WTC11 (cell line): ENCODE measurements at regions not wholly inside any gene's neighbourhood (a gene's known extent, or its start where the extent isn't known, plus 50 kb on each side); places are given as distances from the start of the nearest gene placed in this dataset.

ENCODE experiments used
- ESRRA ChIP-seq: sonication (generic); formaldehyde crosslinking; IDR thresholded peaks from 2 replicates; pipeline ENCODE4 v1.8.1; 2022; ENCODE audit warnings: mild to moderate bottlenecking, missing genetic modification reagents, borderline replicate concordance
- KAT7 ChIP-seq: sonication (generic); formaldehyde crosslinking; IDR thresholded peaks from 2 replicates; pipeline ENCODE4 v1.8.1; 2023; ENCODE audit warnings: missing genetic modification reagents, mild to moderate bottlenecking, borderline replicate concordance
- MAX ChIP-seq: sonication (generic); formaldehyde crosslinking; IDR thresholded peaks from 2 replicates; pipeline ENCODE4 v1.8.0; 2022; ENCODE audit warnings: mild to moderate bottlenecking, missing genetic modification reagents
- MXD4 ChIP-seq: fragments of 250-450 bp; sonication (Bioruptor Pico); IDR thresholded peaks from 2 replicates; pipeline ENCODE4 v1.8.0; 2021; ENCODE audit warnings: mild to moderate bottlenecking, moderate library complexity, borderline replicate concordance
- NR3C1 ChIP-seq: sonication (generic); formaldehyde crosslinking; conservative IDR thresholded peaks from 2 replicates; pipeline ENCODE4 v1.8.1; 2023; ENCODE audit warnings: low read depth, mild to moderate bottlenecking, missing genetic modification reagents
- TP53 ChIP-seq: sonication (generic); formaldehyde crosslinking; IDR thresholded peaks from 2 replicates; pipeline ENCODE4 v1.8.1; 2023; ENCODE audit warnings: mild to moderate bottlenecking, missing genetic modification reagents
- USF2 ChIP-seq: sonication (generic); formaldehyde crosslinking; IDR thresholded peaks from 2 replicates; pipeline ENCODE4 v1.8.1; 2023; ENCODE audit warnings: mild to moderate bottlenecking, missing genetic modification reagents, moderate library complexity
- ZNF423 ChIP-seq: fragments of 250-450 bp; sonication (Bioruptor Pico); IDR thresholded peaks from 2 replicates; pipeline ENCODE4 v2.1.2; 2022; ENCODE audit warnings: mild to moderate bottlenecking, moderate library complexity
- TF ChIP-seq, protein P1 (sequence below): fragments of 200-600 bp; IDR thresholded peaks from 2 replicates; pipeline ENCODE4 v1.8.0; 2022; ENCODE audit warnings: antibody characterized with exemption
- TF ChIP-seq, protein P2 (sequence below): sonication (generic); formaldehyde crosslinking; conservative IDR thresholded peaks from 2 replicates; pipeline ENCODE4 v1.8.1; 2022; ENCODE audit warnings: mild to moderate bottlenecking, missing genetic modification reagents
- TF ChIP-seq, protein P3 (sequence below): sonication (generic); formaldehyde crosslinking; conservative IDR thresholded peaks from 2 replicates; pipeline ENCODE4 v1.8.1; 2023; ENCODE audit warnings: mild to moderate bottlenecking, low read depth, missing genetic modification reagents, moderate library complexity
- TF ChIP-seq, protein P4 (sequence below): sonication (generic); formaldehyde crosslinking; IDR thresholded peaks from 2 replicates; pipeline ENCODE4 v1.8.1; 2022; ENCODE audit warnings: low read depth, mild to moderate bottlenecking, moderate library complexity, missing genetic modification reagents, borderline replicate concordance

GRCh38 chr13:22189176-22190048 lies 518.5 kb downstream of the FGF9 start:
- TF ChIP-seq, protein P1, sequence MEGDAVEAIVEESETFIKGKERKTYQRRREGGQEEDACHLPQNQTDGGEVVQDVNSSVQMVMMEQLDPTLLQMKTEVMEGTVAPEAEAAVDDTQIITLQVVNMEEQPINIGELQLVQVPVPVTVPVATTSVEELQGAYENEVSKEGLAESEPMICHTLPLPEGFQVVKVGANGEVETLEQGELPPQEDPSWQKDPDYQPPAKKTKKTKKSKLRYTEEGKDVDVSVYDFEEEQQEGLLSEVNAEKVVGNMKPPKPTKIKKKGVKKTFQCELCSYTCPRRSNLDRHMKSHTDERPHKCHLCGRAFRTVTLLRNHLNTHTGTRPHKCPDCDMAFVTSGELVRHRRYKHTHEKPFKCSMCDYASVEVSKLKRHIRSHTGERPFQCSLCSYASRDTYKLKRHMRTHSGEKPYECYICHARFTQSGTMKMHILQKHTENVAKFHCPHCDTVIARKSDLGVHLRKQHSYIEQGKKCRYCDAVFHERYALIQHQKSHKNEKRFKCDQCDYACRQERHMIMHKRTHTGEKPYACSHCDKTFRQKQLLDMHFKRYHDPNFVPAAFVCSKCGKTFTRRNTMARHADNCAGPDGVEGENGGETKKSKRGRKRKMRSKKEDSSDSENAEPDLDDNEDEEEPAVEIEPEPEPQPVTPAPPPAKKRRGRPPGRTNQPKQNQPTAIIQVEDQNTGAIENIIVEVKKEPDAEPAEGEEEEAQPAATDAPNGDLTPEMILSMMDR: no peak
- TF ChIP-seq ESRRA (CRISPR knock-in tag): no peak
- TF ChIP-seq MAX: no peak
- TF ChIP-seq, protein P2, sequence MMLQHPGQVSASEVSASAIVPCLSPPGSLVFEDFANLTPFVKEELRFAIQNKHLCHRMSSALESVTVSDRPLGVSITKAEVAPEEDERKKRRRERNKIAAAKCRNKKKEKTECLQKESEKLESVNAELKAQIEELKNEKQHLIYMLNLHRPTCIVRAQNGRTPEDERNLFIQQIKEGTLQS: no peak
- no peak for TF ChIP-seq MXD4 (CRISPR knock-in tag)
- TF ChIP-seq USF2: no peak
- TF ChIP-seq, protein P3, sequence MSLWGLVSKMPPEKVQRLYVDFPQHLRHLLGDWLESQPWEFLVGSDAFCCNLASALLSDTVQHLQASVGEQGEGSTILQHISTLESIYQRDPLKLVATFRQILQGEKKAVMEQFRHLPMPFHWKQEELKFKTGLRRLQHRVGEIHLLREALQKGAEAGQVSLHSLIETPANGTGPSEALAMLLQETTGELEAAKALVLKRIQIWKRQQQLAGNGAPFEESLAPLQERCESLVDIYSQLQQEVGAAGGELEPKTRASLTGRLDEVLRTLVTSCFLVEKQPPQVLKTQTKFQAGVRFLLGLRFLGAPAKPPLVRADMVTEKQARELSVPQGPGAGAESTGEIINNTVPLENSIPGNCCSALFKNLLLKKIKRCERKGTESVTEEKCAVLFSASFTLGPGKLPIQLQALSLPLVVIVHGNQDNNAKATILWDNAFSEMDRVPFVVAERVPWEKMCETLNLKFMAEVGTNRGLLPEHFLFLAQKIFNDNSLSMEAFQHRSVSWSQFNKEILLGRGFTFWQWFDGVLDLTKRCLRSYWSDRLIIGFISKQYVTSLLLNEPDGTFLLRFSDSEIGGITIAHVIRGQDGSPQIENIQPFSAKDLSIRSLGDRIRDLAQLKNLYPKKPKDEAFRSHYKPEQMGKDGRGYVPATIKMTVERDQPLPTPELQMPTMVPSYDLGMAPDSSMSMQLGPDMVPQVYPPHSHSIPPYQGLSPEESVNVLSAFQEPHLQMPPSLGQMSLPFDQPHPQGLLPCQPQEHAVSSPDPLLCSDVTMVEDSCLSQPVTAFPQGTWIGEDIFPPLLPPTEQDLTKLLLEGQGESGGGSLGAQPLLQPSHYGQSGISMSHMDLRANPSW (CRISPR knock-in tag): no peak
- no peak for TF ChIP-seq NR3C1 (CRISPR knock-in tag)
- TF ChIP-seq TP53: no peak
- TF ChIP-seq, protein P4, sequence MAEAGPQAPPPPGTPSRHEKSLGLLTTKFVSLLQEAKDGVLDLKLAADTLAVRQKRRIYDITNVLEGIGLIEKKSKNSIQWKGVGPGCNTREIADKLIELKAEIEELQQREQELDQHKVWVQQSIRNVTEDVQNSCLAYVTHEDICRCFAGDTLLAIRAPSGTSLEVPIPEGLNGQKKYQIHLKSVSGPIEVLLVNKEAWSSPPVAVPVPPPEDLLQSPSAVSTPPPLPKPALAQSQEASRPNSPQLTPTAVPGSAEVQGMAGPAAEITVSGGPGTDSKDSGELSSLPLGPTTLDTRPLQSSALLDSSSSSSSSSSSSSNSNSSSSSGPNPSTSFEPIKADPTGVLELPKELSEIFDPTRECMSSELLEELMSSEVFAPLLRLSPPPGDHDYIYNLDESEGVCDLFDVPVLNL: no peak
- TF ChIP-seq ZNF423 (CRISPR knock-in tag): no peak
- no peak for TF ChIP-seq KAT7 (CRISPR knock-in tag)
